Progenitor cell of endocrine pancreas (in vitro differentiated cells): ENCODE measurements at regions not wholly inside any gene's neighbourhood (a gene's known extent, or its start where the extent isn't known, plus 50 kb on each side); places are given as distances from the start of the nearest gene placed in this dataset.

Experiments
- DNase-seq: peaks from one replicate; pipeline ENCODE4 v3.0.0; 2021; ENCODE audit warnings: low spot score; ENCODE audit not compliant: unreplicated experiment
- H3K27ac Mint-ChIP-seq: 2 replicates; pipeline ENCODE4 v1.8.0; 2021; ENCODE audit warnings: mild to moderate bottlenecking, moderate library complexity, mixed read lengths
- H3K27me3 Mint-ChIP-seq: 2 replicates; pipeline ENCODE4 v1.8.0; 2021; ENCODE audit warnings: mixed read lengths
- H3K36me3 Mint-ChIP-seq: 2 replicates; pipeline ENCODE4 v1.8.0; 2022; ENCODE audit warnings: mixed read lengths; ENCODE audit not compliant: insufficient read depth
- H3K4me1 Mint-ChIP-seq: 2 replicates; pipeline ENCODE4 v1.8.0; 2021; ENCODE audit warnings: low read depth, mixed read lengths
- H3K4me3 Mint-ChIP-seq: 2 replicates; pipeline ENCODE4 v1.8.0; 2021; ENCODE audit warnings: low read depth, mild to moderate bottlenecking, moderate library complexity, mixed read lengths
- H3K9me3 Mint-ChIP-seq: 2 replicates; pipeline ENCODE4 v1.8.0; 2021; ENCODE audit warnings: low read depth, mixed read lengths
- TF ChIP-seq, protein P1 (sequence below): fragments of 200-600 bp; sonication (generic); IDR thresholded peaks from one replicate; pipeline ENCODE4 v1.5.0; 2021; ENCODE audit warnings: antibody characterized with exemption, mild to moderate bottlenecking; ENCODE audit not compliant: unreplicated experiment

DNA sequence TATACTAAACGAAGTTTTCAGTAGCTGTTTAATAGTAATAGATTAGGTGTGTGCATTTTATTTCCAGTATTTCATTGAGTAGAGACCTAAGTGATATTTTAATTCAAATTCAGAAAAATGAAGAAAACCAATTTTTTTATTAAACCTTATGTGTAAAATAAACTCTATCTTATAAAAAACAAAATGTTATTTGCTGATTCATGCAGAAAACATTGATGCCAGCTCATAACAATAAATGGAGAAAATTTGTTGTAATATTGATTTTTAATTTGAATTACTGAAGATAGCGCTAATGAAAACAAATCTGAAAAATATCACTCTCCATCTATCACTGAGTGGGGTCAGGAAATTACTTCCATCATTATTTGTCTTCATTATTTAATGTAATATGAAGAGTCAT is 1177.8 kb upstream of the SEMA6A start:
- H3K27me3 Mint-ChIP-seq: no peaks in the 10 kb centered on the region
- no peaks in the 10 kb centered on the region for H3K36me3 Mint-ChIP-seq
- no peak overlapping the region for H3K4me3 Mint-ChIP-seq

DNA sequence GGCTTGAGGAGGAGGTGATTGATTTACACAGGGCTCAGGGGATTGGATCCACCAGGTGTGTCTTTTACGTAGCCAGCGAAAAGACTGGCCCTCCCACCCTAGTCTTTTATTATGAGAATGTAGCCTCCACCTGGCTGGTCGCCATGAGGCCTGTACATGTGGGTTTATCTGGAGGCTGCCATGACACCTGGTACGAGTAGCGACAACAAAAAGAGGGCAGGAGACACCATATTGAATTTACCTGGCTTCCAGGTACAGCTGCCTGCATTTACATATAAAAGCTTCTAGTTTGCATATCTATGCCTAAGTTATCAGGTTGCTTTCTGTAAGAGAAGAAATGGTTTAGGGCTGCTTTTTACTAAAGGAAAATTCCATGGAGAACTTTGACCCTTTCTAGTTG is 1173.7 kb upstream of the SEMA6A start:
- Mint-ChIP-seq H3K4me3 (no peak overlapping the region), H3K27me3 (no peaks in the 10 kb centered on the region), H3K36me3 (no peaks in the 10 kb centered on the region), H3K27ac (no peak overlapping the region), H3K4me1 (peaks cover under 1% of the 10 kb centered on the region), H3K9me3 (peaks cover 3% of the 10 kb centered on the region)
- no peak for DNase-seq
- TF ChIP-seq, protein P1, sequence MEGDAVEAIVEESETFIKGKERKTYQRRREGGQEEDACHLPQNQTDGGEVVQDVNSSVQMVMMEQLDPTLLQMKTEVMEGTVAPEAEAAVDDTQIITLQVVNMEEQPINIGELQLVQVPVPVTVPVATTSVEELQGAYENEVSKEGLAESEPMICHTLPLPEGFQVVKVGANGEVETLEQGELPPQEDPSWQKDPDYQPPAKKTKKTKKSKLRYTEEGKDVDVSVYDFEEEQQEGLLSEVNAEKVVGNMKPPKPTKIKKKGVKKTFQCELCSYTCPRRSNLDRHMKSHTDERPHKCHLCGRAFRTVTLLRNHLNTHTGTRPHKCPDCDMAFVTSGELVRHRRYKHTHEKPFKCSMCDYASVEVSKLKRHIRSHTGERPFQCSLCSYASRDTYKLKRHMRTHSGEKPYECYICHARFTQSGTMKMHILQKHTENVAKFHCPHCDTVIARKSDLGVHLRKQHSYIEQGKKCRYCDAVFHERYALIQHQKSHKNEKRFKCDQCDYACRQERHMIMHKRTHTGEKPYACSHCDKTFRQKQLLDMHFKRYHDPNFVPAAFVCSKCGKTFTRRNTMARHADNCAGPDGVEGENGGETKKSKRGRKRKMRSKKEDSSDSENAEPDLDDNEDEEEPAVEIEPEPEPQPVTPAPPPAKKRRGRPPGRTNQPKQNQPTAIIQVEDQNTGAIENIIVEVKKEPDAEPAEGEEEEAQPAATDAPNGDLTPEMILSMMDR: no peak

More for the DNA sequence above, 1177.8 kb upstream of the SEMA6A start:
- no peak for DNase-seq
- TF ChIP-seq, protein P1: no peak
- Mint-ChIP-seq H3K4me1 (no peaks in the 10 kb centered on the region), H3K9me3 (peaks cover 3% of the 10 kb centered on the region), H3K27ac (no peak overlapping the region)

DNA sequence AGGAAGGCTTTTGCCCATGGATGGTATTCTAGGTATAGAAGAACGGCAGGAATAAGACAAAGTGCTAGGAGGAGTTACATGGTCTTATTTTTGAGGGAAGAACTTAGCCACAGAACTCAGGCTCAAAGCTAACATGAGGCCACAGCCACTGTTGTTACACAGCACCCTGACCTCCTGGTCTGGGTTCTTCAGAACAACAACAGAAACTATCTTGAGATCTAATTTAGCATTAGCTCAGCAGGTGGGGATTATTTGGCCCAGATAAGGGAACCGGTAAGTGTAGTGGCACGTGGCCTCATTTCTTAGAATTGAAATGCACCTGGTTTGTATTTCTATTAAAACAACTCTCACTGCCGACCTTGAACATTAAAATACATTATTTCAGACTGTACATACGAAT is 1168.7 kb upstream of the SEMA6A start:
- TF ChIP-seq, protein P1: no peak
- no peaks in the 10 kb centered on the region for H3K27me3 Mint-ChIP-seq
- no peaks in the 10 kb centered on the region for H3K36me3 Mint-ChIP-seq
- no peak for DNase-seq
- H3K4me1 Mint-ChIP-seq: peaks cover 6% of the 10 kb centered on the region
- no peak overlapping the region for H3K27ac Mint-ChIP-seq
- H3K9me3 Mint-ChIP-seq: peaks cover 3% of the 10 kb centered on the region
- H3K4me3 Mint-ChIP-seq: no peak overlapping the region

DNA sequence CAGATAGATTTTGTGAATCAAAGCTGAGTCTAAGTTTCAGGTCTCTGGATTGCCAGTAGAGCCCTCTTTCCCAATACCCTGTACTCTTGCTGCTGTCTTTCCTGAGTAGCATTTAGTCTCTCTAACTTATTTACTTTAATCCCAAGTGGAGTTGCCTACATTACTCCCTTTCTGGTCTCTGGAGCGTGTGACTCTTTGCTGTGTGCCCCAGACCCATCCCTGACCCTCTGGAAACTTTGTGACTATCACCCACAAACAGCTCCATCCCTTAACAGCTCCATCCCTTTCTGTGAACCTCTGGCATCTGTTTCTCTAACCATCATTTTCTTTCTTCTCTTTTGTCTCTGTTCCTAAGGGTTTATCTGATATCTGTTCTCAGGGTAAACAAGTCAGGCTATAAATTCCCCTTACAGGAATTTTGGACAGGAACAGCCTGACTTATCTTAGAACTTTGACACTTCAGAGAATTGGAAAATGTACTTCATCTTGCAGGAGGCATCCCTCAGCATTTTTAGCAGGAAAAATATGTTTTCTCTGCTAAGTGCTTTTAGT is 1167.1 kb upstream of the SEMA6A start:
- Mint-ChIP-seq H3K9me3 (peaks cover 6% of the 10 kb centered on the region), H3K36me3 (no peaks in the 10 kb centered on the region), H3K4me3 (no peak overlapping the region), H3K4me1 (peaks cover 6% of the 10 kb centered on the region), H3K27me3 (no peaks in the 10 kb centered on the region), H3K27ac (no peak overlapping the region)
- TF ChIP-seq, protein P1: no peak
- no peak for DNase-seq

DNA sequence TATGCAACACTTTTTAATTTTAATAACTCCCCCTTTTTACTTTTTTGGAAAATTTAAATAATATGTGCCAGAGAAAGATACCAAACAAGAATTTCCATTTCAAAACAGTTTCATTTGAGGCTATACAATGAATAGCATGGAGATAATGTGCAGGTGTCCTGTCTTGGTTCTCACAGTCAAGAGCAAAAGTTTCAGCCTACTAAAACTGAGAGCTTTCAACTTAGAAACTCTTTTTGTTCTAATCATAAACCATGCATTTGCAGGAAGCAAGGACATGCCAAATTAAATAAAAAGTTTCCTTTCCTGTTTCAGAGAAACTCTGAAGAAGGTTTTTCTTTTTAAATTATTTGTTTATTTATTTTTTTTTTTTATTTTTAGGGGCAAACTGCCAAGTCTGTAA is 1165.6 kb upstream of the SEMA6A start:
- Mint-ChIP-seq H3K9me3 (peaks cover 6% of the 10 kb centered on the region), H3K4me1 (peaks cover 6% of the 10 kb centered on the region), H3K36me3 (no peaks in the 10 kb centered on the region), H3K27ac (no peak overlapping the region), H3K27me3 (no peaks in the 10 kb centered on the region), H3K4me3 (no peak overlapping the region)
- TF ChIP-seq, protein P1: no peak
- DNase-seq: no peak
